ENCODE measurements at regions not wholly inside any gene's neighbourhood (a gene's known extent, or its start where the extent isn't known, plus 50 kb on each side); places are given as distances from the start of the nearest gene placed in this dataset.

DNA sequence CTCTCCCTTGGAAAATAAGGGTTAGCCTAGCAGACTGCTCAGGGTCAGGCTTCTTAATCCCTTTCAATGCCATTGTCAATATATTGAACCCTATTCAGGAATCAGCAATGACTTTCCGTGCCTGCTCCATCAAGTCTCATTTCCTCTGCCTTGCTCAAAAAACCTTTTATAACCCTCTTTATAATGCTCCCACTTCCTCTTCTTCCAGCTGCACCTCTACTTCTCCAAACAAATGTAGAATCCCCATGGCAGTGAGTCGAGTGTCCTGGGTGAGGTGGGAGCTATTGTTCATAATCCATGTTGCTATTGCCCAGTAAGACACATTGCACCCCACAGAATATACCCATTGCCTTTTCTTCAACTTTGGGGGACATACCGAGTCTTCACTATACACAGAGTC, 58.6 kb downstream of the OLIG1 start:
- Histone ChIP-seq H3K4me2 (no peak overlapping the region), H2AFZ (ENCODE audit: low read depth) (no peak overlapping the region), H3K9ac (no peak overlapping the region), H3K27me3 (ENCODE audit: insufficient read depth, low read depth) (no peaks in the 10 kb centered on the region; the same call in 1 of the 2 replicates), H3K36me3 (ENCODE audit: insufficient read depth) (no peaks in the 10 kb centered on the region), H3K4me1 (ENCODE audit: low read depth, poor library complexity, severe bottlenecking) (peaks cover 15% of the 10 kb centered on the region), H3K4me3 (IDR thresholded peaks at IDR 0.05; ENCODE audit: insufficient read depth, low read depth, low read length) (no peak overlapping the region), H4K20me1 (ENCODE audit: insufficient read depth) (no peaks in the 10 kb centered on the region), H3K79me2 (ENCODE audit: insufficient read depth, low read depth) (no peaks in the 10 kb centered on the region), H3K27ac (no peak overlapping the region)
- TF ChIP-seq, protein P1, sequence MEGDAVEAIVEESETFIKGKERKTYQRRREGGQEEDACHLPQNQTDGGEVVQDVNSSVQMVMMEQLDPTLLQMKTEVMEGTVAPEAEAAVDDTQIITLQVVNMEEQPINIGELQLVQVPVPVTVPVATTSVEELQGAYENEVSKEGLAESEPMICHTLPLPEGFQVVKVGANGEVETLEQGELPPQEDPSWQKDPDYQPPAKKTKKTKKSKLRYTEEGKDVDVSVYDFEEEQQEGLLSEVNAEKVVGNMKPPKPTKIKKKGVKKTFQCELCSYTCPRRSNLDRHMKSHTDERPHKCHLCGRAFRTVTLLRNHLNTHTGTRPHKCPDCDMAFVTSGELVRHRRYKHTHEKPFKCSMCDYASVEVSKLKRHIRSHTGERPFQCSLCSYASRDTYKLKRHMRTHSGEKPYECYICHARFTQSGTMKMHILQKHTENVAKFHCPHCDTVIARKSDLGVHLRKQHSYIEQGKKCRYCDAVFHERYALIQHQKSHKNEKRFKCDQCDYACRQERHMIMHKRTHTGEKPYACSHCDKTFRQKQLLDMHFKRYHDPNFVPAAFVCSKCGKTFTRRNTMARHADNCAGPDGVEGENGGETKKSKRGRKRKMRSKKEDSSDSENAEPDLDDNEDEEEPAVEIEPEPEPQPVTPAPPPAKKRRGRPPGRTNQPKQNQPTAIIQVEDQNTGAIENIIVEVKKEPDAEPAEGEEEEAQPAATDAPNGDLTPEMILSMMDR (conservative IDR thresholded peaks at IDR 0.05; ENCODE audit: low read depth, low read length) = no peak

DNA sequence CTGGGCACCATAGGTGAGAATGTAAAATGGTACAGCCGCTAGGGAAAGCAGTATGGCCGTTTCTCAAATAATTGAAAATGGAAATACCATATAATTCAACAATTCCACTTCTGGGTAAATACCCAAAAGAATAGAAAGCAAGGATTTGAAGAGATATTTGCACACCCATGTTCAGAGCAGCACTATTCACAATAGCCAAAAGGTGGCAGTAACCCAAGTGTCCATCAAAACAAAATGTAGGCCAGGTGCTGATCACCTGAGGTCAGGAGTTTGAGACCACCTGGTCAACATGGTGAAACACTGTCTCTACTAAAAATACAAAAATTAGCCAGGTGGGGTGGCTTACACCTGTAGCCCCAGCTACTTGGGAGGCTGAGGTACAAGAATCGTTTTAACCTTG, 62.1 kb downstream of the OLIG1 start:
- H3K4me2 ChIP-seq = no peak overlapping the region
- no peak overlapping the region for H3K9ac ChIP-seq
- no peak overlapping the region for H3K4me3 ChIP-seq (IDR thresholded peaks at IDR 0.05; ENCODE audit: insufficient read depth, low read depth, low read length)
- H3K4me1 ChIP-seq (ENCODE audit: low read depth, poor library complexity, severe bottlenecking) = peaks cover under 1% of the 10 kb centered on the region
- TF ChIP-seq, protein P1 (conservative IDR thresholded peaks at IDR 0.05; ENCODE audit: low read depth, low read length) = peak; percentile 61; the same call in 1 of the 2 replicates
- no peaks in the 10 kb centered on the region; the same call in 1 of the 2 replicates for H3K27me3 ChIP-seq (ENCODE audit: insufficient read depth, low read depth)
- no peaks in the 10 kb centered on the region for H4K20me1 ChIP-seq (ENCODE audit: insufficient read depth)
- H3K36me3 ChIP-seq (ENCODE audit: insufficient read depth) = no peaks in the 10 kb centered on the region
- no peaks in the 10 kb centered on the region for H3K79me2 ChIP-seq (ENCODE audit: insufficient read depth, low read depth)
- no peak overlapping the region for H3K27ac ChIP-seq
- H2AFZ ChIP-seq (ENCODE audit: low read depth) = no peak overlapping the region

DNA sequence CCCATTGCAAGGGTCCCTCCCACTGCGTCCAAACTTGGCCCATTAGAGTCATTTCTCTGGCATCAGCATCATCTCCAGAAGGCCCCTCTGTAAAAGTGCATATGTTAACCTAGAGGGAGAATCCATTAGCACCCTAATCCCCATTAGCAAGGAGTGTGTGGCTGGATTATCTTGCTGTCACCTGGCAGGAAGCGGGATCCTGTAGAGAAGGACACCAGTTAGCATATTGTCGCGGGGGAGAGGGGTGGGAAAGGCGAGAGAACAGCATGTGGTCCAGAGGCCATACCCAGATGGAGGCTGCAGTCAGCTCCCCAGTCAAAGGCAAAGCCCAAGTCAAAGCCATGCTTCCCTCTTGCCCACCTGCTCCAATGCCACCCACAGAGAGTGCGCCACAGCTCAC, 64.0 kb downstream of the OLIG1 start:
- no peak overlapping the region for H3K27ac ChIP-seq
- no peaks in the 10 kb centered on the region for H3K27me3 ChIP-seq (ENCODE audit: insufficient read depth, low read depth)
- no peak overlapping the region for H3K4me2 ChIP-seq
- no peaks in the 10 kb centered on the region for H3K4me1 ChIP-seq (ENCODE audit: low read depth, poor library complexity, severe bottlenecking)
- no peaks in the 10 kb centered on the region for H3K36me3 ChIP-seq (ENCODE audit: insufficient read depth)
- no peak overlapping the region for H2AFZ ChIP-seq (ENCODE audit: low read depth)
- TF ChIP-seq, protein P1 (conservative IDR thresholded peaks at IDR 0.05; ENCODE audit: low read depth, low read length) = no peak
- H3K79me2 ChIP-seq (ENCODE audit: insufficient read depth, low read depth) = no peaks in the 10 kb centered on the region
- H3K9ac ChIP-seq = no peak overlapping the region
- no peak overlapping the region for H3K4me3 ChIP-seq (IDR thresholded peaks at IDR 0.05; ENCODE audit: insufficient read depth, low read depth, low read length)
- no peaks in the 10 kb centered on the region for H4K20me1 ChIP-seq (ENCODE audit: insufficient read depth)

DNA sequence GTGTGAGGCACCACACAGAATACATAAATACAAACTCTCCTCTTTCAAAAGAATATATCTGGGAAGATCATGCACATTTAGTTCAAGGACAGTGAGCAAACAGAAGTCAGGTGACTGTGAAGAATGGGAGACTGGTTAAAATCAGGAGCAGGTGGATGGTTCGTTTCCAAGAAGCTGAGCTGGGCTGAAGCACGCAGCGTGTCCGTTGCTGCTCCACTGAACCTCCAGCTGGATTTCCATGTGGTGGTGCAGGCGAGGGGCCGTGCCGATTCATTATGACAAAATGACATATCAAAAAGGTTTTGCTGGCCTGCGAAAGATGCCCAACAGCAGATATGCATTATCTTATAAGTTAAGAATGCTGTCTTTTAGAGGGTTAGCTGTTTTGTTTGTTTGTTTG, 66.0 kb downstream of the OLIG1 start:
- Histone ChIP-seq H3K79me2 (ENCODE audit: insufficient read depth, low read depth) (no peaks in the 10 kb centered on the region), H3K27me3 (ENCODE audit: insufficient read depth, low read depth) (no peaks in the 10 kb centered on the region)
- TF ChIP-seq, protein P1 (conservative IDR thresholded peaks at IDR 0.05; ENCODE audit: low read depth, low read length) = no peak

More for the DNA sequence above, 66.0 kb downstream of the OLIG1 start:
- Histone ChIP-seq H3K4me3 (IDR thresholded peaks at IDR 0.05; ENCODE audit: insufficient read depth, low read depth, low read length) (no peak overlapping the region), H2AFZ (ENCODE audit: low read depth) (no peak overlapping the region), H3K9ac (no peak overlapping the region), H3K36me3 (ENCODE audit: insufficient read depth) (no peaks in the 10 kb centered on the region), H3K4me1 (ENCODE audit: low read depth, poor library complexity, severe bottlenecking) (no peaks in the 10 kb centered on the region), H4K20me1 (ENCODE audit: insufficient read depth) (no peaks in the 10 kb centered on the region), H3K4me2 (no peak overlapping the region), H3K27ac (no peak overlapping the region)
